ENCODE measurements at regions not wholly inside any gene's neighbourhood (a gene's known extent, or its start where the extent isn't known, plus 50 kb on each side); places are given as distances from the start of the nearest gene placed in this dataset.

GRCh38 chr4:161101881-161102280 lies 1061.9 kb downstream of the FSTL5 start:
- DNase-seq, result no peak

- no peak for DNase-seq
Observed at GRCh38 chr4:161097821-161098220, 1066.0 kb downstream of the FSTL5 start.

- no peak for DNase-seq
Observed at GRCh38 chr4:161061046-161061445, 1102.8 kb downstream of the FSTL5 start.

All from fibroblast of upper back skin (primary cell).